ENCODE measurements at regions not wholly inside any gene's neighbourhood (a gene's known extent, or its start where the extent isn't known, plus 50 kb on each side); places are given as distances from the start of the nearest gene placed in this dataset.

GRCh38 chr1:221910222-221910621 lies 168.3 kb upstream of the DUSP10 start:
- Mint-ChIP-seq H3K4me3 (ENCODE audit: low read depth) (no peak overlapping the region), H3K4me1 (ENCODE audit: low read depth) (no peaks in the 10 kb centered on the region), H3K9me3 (ENCODE audit: low read depth) (no peaks in the 10 kb centered on the region), H3K27me3 (peaks cover 2% of the 10 kb centered on the region), H3K36me3 (ENCODE audit: insufficient read depth) (no peaks in the 10 kb centered on the region), H3K27ac (no peak overlapping the region)
- TF ChIP-seq CTCF (IDR thresholded peaks at IDR 0.05; ENCODE audit: unreplicated experiment) = no peak
- DNase-seq (ENCODE audit: low spot score, unreplicated experiment) = no peak

- no peak for TF ChIP-seq CTCF (IDR thresholded peaks at IDR 0.05; ENCODE audit: unreplicated experiment)
- H3K4me3 Mint-ChIP-seq (ENCODE audit: low read depth) = no peak overlapping the region
- H3K27me3 Mint-ChIP-seq = peaks cover 2% of the 10 kb centered on the region
- H3K4me1 Mint-ChIP-seq (ENCODE audit: low read depth) = no peaks in the 10 kb centered on the region
- H3K9me3 Mint-ChIP-seq (ENCODE audit: low read depth) = no peaks in the 10 kb centered on the region
- DNase-seq (ENCODE audit: low spot score, unreplicated experiment) = no peak
- no peak overlapping the region for H3K27ac Mint-ChIP-seq
- no peaks in the 10 kb centered on the region for H3K36me3 Mint-ChIP-seq (ENCODE audit: insufficient read depth)
These were observed 166.7 kb upstream of the DUSP10 start for GRCh38 chr1:221908573-221908972.

GRCh38 chr1:221907166-221907932 lies 165.5 kb upstream of the DUSP10 start:
- H3K4me1 Mint-ChIP-seq (ENCODE audit: low read depth) = no peaks in the 10 kb centered on the region
- DNase-seq (ENCODE audit: low spot score, unreplicated experiment) = no peak
- no peaks in the 10 kb centered on the region for H3K36me3 Mint-ChIP-seq (ENCODE audit: insufficient read depth)
- no peak overlapping the region for H3K27ac Mint-ChIP-seq
- no peak overlapping the region for H3K4me3 Mint-ChIP-seq (ENCODE audit: low read depth)
- H3K27me3 Mint-ChIP-seq = peaks cover 2% of the 10 kb centered on the region
- no peaks in the 10 kb centered on the region for H3K9me3 Mint-ChIP-seq (ENCODE audit: low read depth)
- TF ChIP-seq CTCF (IDR thresholded peaks at IDR 0.05; ENCODE audit: unreplicated experiment) = no peak

- Mint-ChIP-seq H3K27me3 (peaks cover 2% of the 10 kb centered on the region), H3K9me3 (ENCODE audit: low read depth) (no peaks in the 10 kb centered on the region), H3K27ac (no peak overlapping the region), H3K4me3 (ENCODE audit: low read depth) (no peak overlapping the region), H3K4me1 (ENCODE audit: low read depth) (no peaks in the 10 kb centered on the region), H3K36me3 (ENCODE audit: insufficient read depth) (no peaks in the 10 kb centered on the region)
- DNase-seq (ENCODE audit: low spot score, unreplicated experiment) = no peak
- no peak for TF ChIP-seq CTCF (IDR thresholded peaks at IDR 0.05; ENCODE audit: unreplicated experiment)
These were observed 163.9 kb upstream of the DUSP10 start for GRCh38 chr1:221905802-221906201.

GRCh38 chr1:221904319-221904718 lies 162.4 kb upstream of the DUSP10 start:
- Mint-ChIP-seq H3K4me1 (ENCODE audit: low read depth) (no peaks in the 10 kb centered on the region), H3K36me3 (ENCODE audit: insufficient read depth) (no peaks in the 10 kb centered on the region), H3K4me3 (ENCODE audit: low read depth) (no peak overlapping the region), H3K27ac (no peak overlapping the region), H3K9me3 (ENCODE audit: low read depth) (no peaks in the 10 kb centered on the region), H3K27me3 (peaks cover 2% of the 10 kb centered on the region)
- no peak for DNase-seq (ENCODE audit: low spot score, unreplicated experiment)
- no peak for TF ChIP-seq CTCF (IDR thresholded peaks at IDR 0.05; ENCODE audit: unreplicated experiment)
